Right lobe of liver (tissue), 4 donors: ENCODE measurements at regions not wholly inside any gene's neighbourhood (a gene's known extent, or its start where the extent isn't known, plus 50 kb on each side); places are given as distances from the start of the nearest gene placed in this dataset.

ENCODE experiments used
- POLR2A ChIP-seq: fragments of 450-650 bp; IDR thresholded peaks from one replicate; pipeline ENCODE4 v1.6.1; 2017; ENCODE audit warnings: antibody characterized with exemption, mild to moderate bottlenecking
- TF ChIP-seq, protein P1 (sequence below), 4 donors: fragments of 200-600 bp in 3 of 4; fragments of 450-650 bp in 1 of 4; IDR thresholded peaks; one replicate each; pipeline versions ENCODE4 v1.5.1 to v1.8.0; 2016 to 2022; ENCODE audit warnings: antibody characterized with exemption in 4 of 4, mild to moderate bottlenecking in 2 of 4
- donor health status: DM: no; HTN: no; CAD: no.
- donor health status: DM: no; HTN: no; CAD: no.
- donor health status: DM: no; HTN: yes; CAD: no.

DNA sequence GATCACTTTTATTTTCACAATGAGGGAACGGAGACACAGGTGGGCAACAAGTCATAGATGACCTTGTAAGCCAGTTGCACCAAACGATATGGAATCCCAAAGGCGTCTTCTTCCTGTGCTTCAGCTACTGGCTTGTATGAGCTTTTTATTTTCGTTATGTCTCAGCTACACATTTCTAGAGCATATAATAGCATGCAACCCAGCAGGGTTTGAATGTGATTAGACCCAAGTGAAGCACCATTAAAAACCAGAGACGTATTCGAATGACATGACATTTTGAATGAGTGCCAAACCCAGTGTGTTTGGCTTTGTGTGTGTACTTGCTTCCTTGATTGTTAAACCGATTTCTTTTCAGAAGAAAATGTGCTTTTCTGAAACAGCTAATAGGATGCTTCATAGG, 963.2 kb upstream of the CELF2 start:
- TF ChIP-seq, protein P1, sequence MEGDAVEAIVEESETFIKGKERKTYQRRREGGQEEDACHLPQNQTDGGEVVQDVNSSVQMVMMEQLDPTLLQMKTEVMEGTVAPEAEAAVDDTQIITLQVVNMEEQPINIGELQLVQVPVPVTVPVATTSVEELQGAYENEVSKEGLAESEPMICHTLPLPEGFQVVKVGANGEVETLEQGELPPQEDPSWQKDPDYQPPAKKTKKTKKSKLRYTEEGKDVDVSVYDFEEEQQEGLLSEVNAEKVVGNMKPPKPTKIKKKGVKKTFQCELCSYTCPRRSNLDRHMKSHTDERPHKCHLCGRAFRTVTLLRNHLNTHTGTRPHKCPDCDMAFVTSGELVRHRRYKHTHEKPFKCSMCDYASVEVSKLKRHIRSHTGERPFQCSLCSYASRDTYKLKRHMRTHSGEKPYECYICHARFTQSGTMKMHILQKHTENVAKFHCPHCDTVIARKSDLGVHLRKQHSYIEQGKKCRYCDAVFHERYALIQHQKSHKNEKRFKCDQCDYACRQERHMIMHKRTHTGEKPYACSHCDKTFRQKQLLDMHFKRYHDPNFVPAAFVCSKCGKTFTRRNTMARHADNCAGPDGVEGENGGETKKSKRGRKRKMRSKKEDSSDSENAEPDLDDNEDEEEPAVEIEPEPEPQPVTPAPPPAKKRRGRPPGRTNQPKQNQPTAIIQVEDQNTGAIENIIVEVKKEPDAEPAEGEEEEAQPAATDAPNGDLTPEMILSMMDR (IDR thresholded peaks at IDR 0.05), result no peak
- no peak for TF ChIP-seq POLR2A
